Psoas muscle (tissue), 7 donors: ENCODE measurements at regions not wholly inside any gene's neighbourhood (a gene's known extent, or its start where the extent isn't known, plus 50 kb on each side); places are given as distances from the start of the nearest gene placed in this dataset.

Experiments
- ATAC-seq, 4 donors: fragments of 200-7000 bp; cut with Tn5 transposase; one replicate each; pipeline ENCODE4 v1.9.1; 2020; ENCODE audit warnings: moderate library complexity in 3 of 4, mild to moderate bottlenecking in 2 of 4
- DNase-seq, 2 donors: peaks; one replicate each; pipeline ENCODE4 v3.0.0-alpha.2; 2020
- H3K27ac ChIP-seq: fragments of 200-600 bp; one replicate; pipeline ENCODE4 v1.8.0; 2022
- H3K27me3 ChIP-seq, 3 donors: fragments of 200-600 bp in 1 of 3; one replicate each; pipeline versions ENCODE4 v1.6.1 to v1.8.0; 2013 to 2022; ENCODE audit warnings: low read length in 2 of 3, mild to moderate bottlenecking in 2 of 3, moderate library complexity in 1 of 3; ENCODE audit not compliant: insufficient read depth in 3 of 3
- H3K36me3 ChIP-seq, 2 donors: fragments of 200-600 bp in 1 of 2; one replicate each; pipeline versions ENCODE4 v1.6.1 to v1.8.0; 2013 to 2022; ENCODE audit warnings: low read depth in 1 of 2, mild to moderate bottlenecking in 1 of 2, moderate library complexity in 1 of 2; ENCODE audit not compliant: insufficient read depth in 1 of 2
- H3K4me1 ChIP-seq: fragments of 200-600 bp; one replicate; pipeline ENCODE4 v1.8.0; 2022
- H3K4me3 ChIP-seq: fragments of 200-600 bp; one replicate; pipeline ENCODE4 v1.8.0; 2022; ENCODE audit warnings: mild to moderate bottlenecking
- H3K9me3 ChIP-seq: fragments of 200-600 bp; one replicate; pipeline ENCODE4 v1.8.0; 2022
- CTCF ChIP-seq: fragments of 200-600 bp; IDR thresholded peaks from one replicate; pipeline ENCODE4 v1.8.0; 2022; ENCODE audit warnings: antibody characterized with exemption
- WGBS, 3 donors: extraction: QIAGEN DNeasy Blood & Tissue Kit; methylation state at CpG; one replicate each; pipeline versions ENCODE4 v1.1.6 to v1.1.7; 2013; 5-methylcytosine and 5-hydroxymethylcytosine counted together
- intact Hi-C, 2 donors: fragments of 100-400 bp; cut with DNase I; formaldehyde crosslinking; loops; one replicate each; pipeline versions ENCODE4 v1.11.0 to v1.14.2; 2022
- donor health status: healthy with polysubstance abuse.
- donor health status: DM: no; HTN: no; CAD: no; lungs with moderate emphysema.
- donor health status: Bipolar disorder and iron deficiency.
- donor health status: healthy.
- donor health status: DM: yes; HTN: yes; CAD: no.
- donor health status: DM: no; HTN: no; CAD: no.
- donor health status: DM: yes; HTN: yes; CAD: no.

GRCh38 chr12:113755098-113755497 lies 211.0 kb downstream of the RBM19 start:
- 85 to 93% (median 92%) methylated on average over 5 of the region's 5 CpGs for WGBS, 3 donors
- Histone ChIP-seq H3K36me3 (no peaks in the 10 kb centered on the region), H3K4me1 (no peaks in the 10 kb centered on the region), H3K27me3 (peaks cover 0 to 6% (median 4%) of the 10 kb centered on the region in 3 donors), H3K9me3 (no peaks in the 10 kb centered on the region), H3K27ac (no peak overlapping the region), H3K4me3 (no peak overlapping the region)
- intact Hi-C loops = no loop called here
- ATAC-seq = no peak
- no peak for DNase-seq
- TF ChIP-seq CTCF = no peak

GRCh38 chr12:113751513-113751912 lies 214.6 kb downstream of the RBM19 start:
- TF ChIP-seq CTCF = no peak
- DNase-seq (no peak), ATAC-seq (no peak)
- no peaks in the 10 kb centered on the region for H3K36me3 ChIP-seq
- no peaks in the 10 kb centered on the region for H3K4me1 ChIP-seq
- intact Hi-C loops = no loop called here
- H3K9me3 ChIP-seq = no peaks in the 10 kb centered on the region
- WGBS, 3 donors = 79 to 88% (median 87%) methylated on average over 2 of the region's 2 CpGs
- H3K27me3 ChIP-seq = peaks cover 0 to 6% (median 0%) of the 10 kb centered on the region in 3 donors
- no peak overlapping the region for H3K27ac ChIP-seq
- H3K4me3 ChIP-seq = no peak overlapping the region

- Histone ChIP-seq H3K27ac (no peak overlapping the region), H3K4me1 (no peaks in the 10 kb centered on the region), H3K27me3 (peaks cover 0 to 6% (median 0%) of the 10 kb centered on the region in 3 donors), H3K36me3 (no peaks in the 10 kb centered on the region), H3K4me3 (no peak overlapping the region), H3K9me3 (no peaks in the 10 kb centered on the region)
- no peak for DNase-seq
- intact Hi-C loops = no loop called here
- ATAC-seq = no peak
- WGBS, 3 donors = 44 to 67% (median 46%) methylated on average over 1 of the region's 1 CpG
- no peak for TF ChIP-seq CTCF
These were observed 216.7 kb downstream of the RBM19 start for GRCh38 chr12:113749433-113749815.

GRCh38 chr12:113748707-113749432 lies 217.3 kb downstream of the RBM19 start:
- no peak for TF ChIP-seq CTCF
- Histone ChIP-seq H3K27ac (no peak overlapping the region), H3K27me3 (peaks cover 0 to 6% (median 0%) of the 10 kb centered on the region in 3 donors), H3K9me3 (no peaks in the 10 kb centered on the region), H3K36me3 (no peaks in the 10 kb centered on the region), H3K4me3 (no peak overlapping the region), H3K4me1 (no peaks in the 10 kb centered on the region)
- intact Hi-C loops = no loop called here
- WGBS, 3 donors = 62 to 65% (median 65%) methylated on average over 6 of the region's 6 CpGs
- DNase-seq = no peak
- no peak for ATAC-seq

- WGBS, 3 donors = 40 to 46% (median 44%) methylated on average over 5 of the region's 5 CpGs
- intact Hi-C loops = no loop called here
- ATAC-seq (no peak), DNase-seq (no peak)
- Histone ChIP-seq H3K9me3 (no peaks in the 10 kb centered on the region), H3K4me3 (no peak overlapping the region), H3K36me3 (no peaks in the 10 kb centered on the region), H3K4me1 (no peaks in the 10 kb centered on the region), H3K27ac (no peak overlapping the region), H3K27me3 (peaks cover 0 to 18% (median 0%) of the 10 kb centered on the region in 3 donors)
- no peak for TF ChIP-seq CTCF
These were observed 219.1 kb downstream of the RBM19 start for GRCh38 chr12:113747017-113747416.
